Astrocyte of the spinal cord (primary cell): ENCODE measurements at regions not wholly inside any gene's neighbourhood (a gene's known extent, or its start where the extent isn't known, plus 50 kb on each side); places are given as distances from the start of the nearest gene placed in this dataset.
A peak's percentile ranks its signal among the peaks of the same experiment; 100 is the strongest.

Source experiments
- DNase-seq: peaks from one replicate; pipeline ENCODE4 v3.0.0; 2011; ENCODE audit warnings: low read depth, low spot score
- H3K4me3 ChIP-seq: 2 replicates; pipeline ENCODE4 v1.5.1; 2011; ENCODE audit warnings: low read depth, mild to moderate bottlenecking, low read length, moderate library complexity
- in situ Hi-C: cut with HindIII; loops from 2 replicates; pipeline ENCODE4 v1.10.0; 2017; ENCODE audit warnings: low sequenced_read_pairs
- TF ChIP-seq, protein P1 (sequence below): IDR thresholded peaks from 2 replicates; pipeline ENCODE4 v1.5.1; 2012; ENCODE audit warnings: low read depth, mild to moderate bottlenecking, low read length, inconsistent platforms

DNA sequence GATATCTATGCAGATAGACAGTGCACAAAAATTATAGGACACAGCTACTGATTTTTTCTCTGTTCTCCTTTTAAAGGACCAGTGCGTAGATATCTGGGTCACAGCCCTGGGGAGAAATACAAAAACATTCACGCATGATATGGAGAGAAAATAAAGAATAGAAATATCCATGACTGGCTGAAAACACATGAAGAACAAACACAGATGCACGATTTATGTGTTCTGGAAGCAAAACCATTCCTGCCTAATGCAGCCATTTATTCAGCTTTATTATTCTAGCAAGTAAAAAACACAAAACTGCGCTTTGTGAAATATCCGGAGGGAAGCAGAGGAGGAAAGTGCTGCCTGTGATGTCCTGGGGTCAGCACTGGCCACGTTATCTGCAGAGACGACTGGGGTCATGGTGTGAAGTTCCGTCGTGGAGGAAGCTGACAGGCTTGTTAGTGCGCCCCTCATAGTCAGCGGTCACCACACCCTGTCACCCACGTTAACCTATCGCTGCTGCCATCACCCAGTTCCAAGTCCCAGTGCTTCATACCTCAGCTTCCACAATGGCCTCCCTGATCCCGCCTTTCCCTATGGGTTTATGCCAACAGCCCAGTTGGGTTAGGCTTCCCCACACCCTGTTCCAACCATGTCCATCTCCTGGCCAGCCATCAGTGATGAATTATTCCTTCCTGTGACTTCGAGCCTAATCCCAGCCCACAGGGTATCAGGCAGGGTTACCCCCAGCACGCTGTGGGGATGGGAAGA lies 86.6 kb upstream of the RPS6KA2 start:
- DNase-seq: no peak
- in situ Hi-C loops: no loop called here
- no peak overlapping the region for H3K4me3 ChIP-seq
- TF ChIP-seq, protein P1, sequence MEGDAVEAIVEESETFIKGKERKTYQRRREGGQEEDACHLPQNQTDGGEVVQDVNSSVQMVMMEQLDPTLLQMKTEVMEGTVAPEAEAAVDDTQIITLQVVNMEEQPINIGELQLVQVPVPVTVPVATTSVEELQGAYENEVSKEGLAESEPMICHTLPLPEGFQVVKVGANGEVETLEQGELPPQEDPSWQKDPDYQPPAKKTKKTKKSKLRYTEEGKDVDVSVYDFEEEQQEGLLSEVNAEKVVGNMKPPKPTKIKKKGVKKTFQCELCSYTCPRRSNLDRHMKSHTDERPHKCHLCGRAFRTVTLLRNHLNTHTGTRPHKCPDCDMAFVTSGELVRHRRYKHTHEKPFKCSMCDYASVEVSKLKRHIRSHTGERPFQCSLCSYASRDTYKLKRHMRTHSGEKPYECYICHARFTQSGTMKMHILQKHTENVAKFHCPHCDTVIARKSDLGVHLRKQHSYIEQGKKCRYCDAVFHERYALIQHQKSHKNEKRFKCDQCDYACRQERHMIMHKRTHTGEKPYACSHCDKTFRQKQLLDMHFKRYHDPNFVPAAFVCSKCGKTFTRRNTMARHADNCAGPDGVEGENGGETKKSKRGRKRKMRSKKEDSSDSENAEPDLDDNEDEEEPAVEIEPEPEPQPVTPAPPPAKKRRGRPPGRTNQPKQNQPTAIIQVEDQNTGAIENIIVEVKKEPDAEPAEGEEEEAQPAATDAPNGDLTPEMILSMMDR: no peak

DNA sequence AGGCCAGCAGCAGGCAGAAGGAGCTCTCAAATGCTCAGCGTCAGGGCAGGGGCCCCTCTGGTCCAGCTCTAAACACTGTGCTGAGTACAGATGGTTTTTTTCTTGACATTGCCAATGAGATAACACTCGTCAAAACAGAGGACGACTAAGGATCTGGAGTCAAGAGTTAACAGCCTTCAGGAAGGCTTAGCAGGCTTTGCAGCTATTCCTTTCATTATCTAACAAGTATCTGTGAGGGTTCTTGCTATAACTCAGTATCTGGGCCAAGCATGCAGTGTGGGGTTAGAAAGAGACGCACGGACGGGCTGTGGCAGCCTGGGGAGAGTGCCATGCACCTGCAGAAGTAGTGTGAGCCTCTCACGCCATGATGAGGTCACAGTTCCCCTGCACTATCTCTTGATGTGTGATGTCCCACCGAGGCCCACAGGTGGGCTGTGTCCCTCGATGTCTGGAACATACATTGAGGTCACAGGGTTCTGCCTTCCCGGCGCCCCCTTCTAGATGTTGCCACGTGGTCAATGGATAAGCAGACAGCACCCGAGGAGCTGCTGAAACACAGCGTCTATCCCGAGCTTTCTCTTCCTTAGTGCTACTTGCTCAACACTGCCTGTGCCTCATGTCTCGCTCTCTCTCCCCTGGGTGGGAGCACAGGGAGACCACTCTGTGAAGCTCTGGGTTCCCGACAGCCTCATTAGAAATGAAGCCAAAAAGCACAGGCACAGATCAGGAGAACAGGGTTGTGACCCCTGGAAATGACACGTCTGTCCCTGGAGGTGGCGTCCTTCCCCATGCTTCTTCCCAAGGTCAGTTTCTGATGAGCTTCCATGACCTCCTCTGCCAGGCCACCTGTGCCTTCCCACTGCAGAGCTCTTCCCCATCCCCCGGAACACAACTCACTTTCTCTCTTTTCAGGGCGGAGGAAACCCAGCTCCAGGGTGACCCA lies 85.5 kb upstream of the RPS6KA2 start:
- no peak for DNase-seq
- H3K4me3 ChIP-seq: no peak overlapping the region
- in situ Hi-C loops: no loop called here
- TF ChIP-seq, protein P1: no peak

DNA sequence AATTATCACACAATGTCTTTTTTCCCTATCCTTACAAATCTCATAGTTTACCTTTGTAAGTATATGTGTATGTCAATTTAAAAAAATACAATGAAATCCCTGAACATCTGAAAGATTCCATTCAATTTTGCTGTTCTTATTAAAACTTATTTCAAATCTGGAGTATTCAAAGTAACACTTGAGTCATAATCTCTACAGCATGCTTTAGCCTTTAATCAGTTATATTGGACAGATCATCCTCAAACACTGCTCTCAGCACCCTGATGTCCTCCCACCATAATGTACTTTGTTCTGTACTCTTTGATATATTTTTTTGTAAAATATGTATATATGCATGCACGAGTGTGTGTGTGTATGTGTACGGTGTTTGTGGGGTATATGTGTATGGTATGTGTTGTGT lies 83.0 kb upstream of the RPS6KA2 start:
- in situ Hi-C loops: no loop called here
- H3K4me3 ChIP-seq: no peak overlapping the region
- no peak for DNase-seq
- TF ChIP-seq, protein P1: no peak

DNA sequence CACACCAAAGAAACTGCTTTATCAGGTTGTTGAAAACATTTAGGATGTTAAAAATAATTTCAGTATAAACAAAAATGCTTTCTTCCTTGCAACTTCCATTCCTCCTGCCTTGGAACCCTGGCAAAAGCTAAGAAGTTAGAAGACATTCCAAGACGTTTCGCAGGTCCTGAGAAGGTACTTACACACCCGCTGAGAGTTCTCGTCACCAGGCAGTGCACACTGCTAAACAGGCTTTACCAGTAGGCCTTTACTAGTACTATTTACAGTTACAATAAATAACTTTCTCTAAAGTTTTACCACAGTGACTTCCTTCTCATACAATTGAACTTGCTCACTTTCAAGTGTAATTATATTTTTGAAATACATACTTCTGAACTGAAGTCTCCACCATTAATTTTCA lies 81.4 kb upstream of the RPS6KA2 start:
- in situ Hi-C loops: no loop called here
- no peak for DNase-seq
- H3K4me3 ChIP-seq: no peak overlapping the region
- TF ChIP-seq, protein P1: no peak

DNA sequence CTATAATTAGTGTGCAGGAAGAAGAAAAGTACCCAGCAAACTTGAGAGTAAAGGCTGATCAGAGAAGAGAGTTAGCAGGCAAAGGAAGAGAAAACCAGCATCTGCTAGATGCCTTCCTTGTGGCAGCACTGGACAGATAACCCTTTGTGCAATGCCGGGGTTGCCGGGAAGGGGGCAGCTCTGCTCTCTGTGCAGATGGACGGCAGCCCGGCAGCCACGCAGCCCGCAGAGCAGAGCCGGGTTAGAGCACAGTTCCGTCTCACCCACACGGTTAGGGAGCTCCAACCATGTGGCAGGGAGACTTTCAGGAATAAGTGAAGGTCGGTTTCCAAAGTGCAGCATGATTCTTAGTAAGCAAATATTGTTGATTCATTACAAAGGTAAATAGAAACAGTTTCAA lies 80.0 kb upstream of the RPS6KA2 start:
- H3K4me3 ChIP-seq: no peak overlapping the region
- TF ChIP-seq, protein P1: peak; percentile 58
- in situ Hi-C loops: no loop called here
- DNase-seq: peak; percentile 29

DNA sequence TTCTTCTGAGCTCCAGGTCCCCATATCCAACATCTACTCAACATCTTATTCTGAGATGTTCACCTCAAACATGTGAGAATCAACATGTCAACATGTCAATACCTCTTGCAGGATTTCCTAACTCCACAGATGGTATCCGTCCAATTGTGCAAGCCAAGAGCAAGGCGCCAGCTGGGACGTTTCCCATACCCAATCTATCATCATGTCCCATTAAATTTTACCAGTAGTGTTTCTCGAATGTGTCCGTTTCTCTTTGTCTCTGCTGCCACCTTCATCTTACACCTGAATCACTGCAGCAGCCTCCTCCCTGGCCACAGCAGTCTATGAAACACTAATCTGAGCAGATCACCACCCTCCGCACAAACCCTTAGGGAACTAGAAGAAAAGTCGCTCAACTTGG lies 78.0 kb upstream of the RPS6KA2 start:
- in situ Hi-C loops: no loop called here
- DNase-seq: no peak
- H3K4me3 ChIP-seq: no peak overlapping the region
- TF ChIP-seq, protein P1: no peak
